IgD-negative memory B cell (primary cell): ENCODE measurements at regions not wholly inside any gene's neighbourhood (a gene's known extent, or its start where the extent isn't known, plus 50 kb on each side); places are given as distances from the start of the nearest gene placed in this dataset.
"Not testable (repeated sequence)": the region's sequence is repeated elsewhere in the genome, so short reads cannot be mapped to it uniquely, and the experiment has no call there.

Experiments used
- H3K27ac Mint-ChIP-seq, 3 donors: one replicate each; pipeline ENCODE4 v1.8.0; 2020 to 2022; ENCODE audit warnings: mild to moderate bottlenecking in 3 of 3, mixed read lengths in 3 of 3, moderate library complexity in 1 of 3
- H3K27me3 Mint-ChIP-seq: one replicate; pipeline ENCODE4 v1.8.0; 2021; ENCODE audit warnings: mixed read lengths
- H3K36me3 Mint-ChIP-seq: one replicate; pipeline ENCODE4 v1.8.0; 2020; ENCODE audit warnings: mild to moderate bottlenecking, mixed read lengths
- H3K4me1 Mint-ChIP-seq, 3 donors: one replicate each; pipeline ENCODE4 v1.8.0; 2020 to 2022; ENCODE audit warnings: mixed read lengths in 3 of 3, mild to moderate bottlenecking in 1 of 3
- H3K4me3 Mint-ChIP-seq, 4 donors: one replicate each; pipeline ENCODE4 v1.8.0; 2020 to 2022; ENCODE audit warnings: mild to moderate bottlenecking in 4 of 4, mixed read lengths in 4 of 4, moderate library complexity in 3 of 4
- H3K9me3 Mint-ChIP-seq, 3 donors: one replicate each; pipeline ENCODE4 v1.8.0; 2020 to 2021; ENCODE audit warnings: mixed read lengths in 3 of 3, mild to moderate bottlenecking in 1 of 3

DNA sequence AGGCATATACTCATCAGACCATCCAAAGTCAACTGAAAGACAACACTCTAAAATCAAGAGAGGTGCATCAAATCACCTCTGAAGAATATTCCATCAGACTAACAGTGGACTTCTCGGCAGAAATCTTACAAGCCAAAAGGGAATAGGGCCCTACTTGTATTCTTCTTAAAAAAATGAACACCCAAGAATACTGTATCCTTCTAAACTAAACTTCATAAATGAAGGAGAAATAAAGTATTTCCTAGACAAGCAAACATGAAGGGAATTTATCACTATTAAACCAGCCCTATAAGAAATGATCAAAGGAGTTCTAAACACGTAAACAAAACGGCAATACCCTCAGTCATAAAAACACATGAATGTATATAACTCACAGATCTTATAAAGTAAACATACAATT, 141.2 kb downstream of the CXXC4 start:
- Mint-ChIP-seq H3K27ac (no peak overlapping the region), H3K27me3 (no peaks in the 10 kb centered on the region), H3K36me3 (no peaks in the 10 kb centered on the region), H3K4me1 (no peaks in the 10 kb centered on the region), H3K4me3 (no peak overlapping the region), H3K9me3 (peaks cover 8 to 24% (median 22%) of the 10 kb centered on the region in 3 donors)

DNA sequence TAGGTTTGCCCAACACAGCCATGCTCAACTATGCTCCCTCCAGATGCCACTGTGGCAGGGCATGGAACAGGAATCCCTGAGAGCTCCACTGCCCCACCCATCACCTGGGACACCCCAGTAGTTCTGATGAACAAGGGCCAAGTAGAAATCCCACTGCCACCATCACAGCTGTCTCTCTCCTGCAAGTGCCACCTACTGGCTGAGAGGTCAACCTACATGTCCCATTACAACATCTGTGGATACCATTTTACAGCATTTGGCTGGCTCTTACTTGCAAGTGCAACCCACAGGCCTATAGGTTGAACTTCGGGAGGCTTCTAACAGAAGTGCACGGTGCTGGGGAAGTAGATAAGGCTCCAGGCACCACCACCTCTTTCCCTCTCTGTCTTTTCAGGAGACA, 142.5 kb downstream of the CXXC4 start:
- H3K27me3 Mint-ChIP-seq = no peaks in the 10 kb centered on the region
- no peak overlapping the region for H3K4me3 Mint-ChIP-seq
- H3K36me3 Mint-ChIP-seq = no peaks in the 10 kb centered on the region
- H3K9me3 Mint-ChIP-seq = peaks cover 4 to 22% (median 16%) of the 10 kb centered on the region in 3 donors
- H3K27ac Mint-ChIP-seq = no peak overlapping the region
- H3K4me1 Mint-ChIP-seq = no peaks in the 10 kb centered on the region

DNA sequence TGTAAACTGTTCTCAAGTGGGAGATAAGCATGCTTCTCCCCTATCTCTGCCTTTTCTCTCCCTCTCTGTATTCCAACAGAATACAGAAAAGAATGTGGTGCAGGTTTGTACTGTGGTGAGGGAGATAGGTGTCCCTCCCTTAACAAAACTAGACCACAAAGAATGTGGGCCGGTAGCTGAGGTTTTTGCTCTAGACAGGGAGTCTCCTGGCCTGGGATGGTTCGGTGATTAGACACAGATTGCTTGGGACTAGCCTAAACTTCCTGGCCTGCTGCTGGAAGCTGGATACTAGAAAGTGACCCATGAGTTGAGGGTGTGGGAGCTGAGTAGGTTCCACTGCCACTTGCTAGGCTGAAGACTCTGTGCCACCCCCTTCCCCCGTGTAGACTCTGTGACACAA, 143.0 kb downstream of the CXXC4 start:
- no peaks in the 10 kb centered on the region for H3K27me3 Mint-ChIP-seq
- no peak overlapping the region for H3K27ac Mint-ChIP-seq
- H3K9me3 Mint-ChIP-seq = peaks cover 2 to 18% (median 13%) of the 10 kb centered on the region in 3 donors

DNA sequence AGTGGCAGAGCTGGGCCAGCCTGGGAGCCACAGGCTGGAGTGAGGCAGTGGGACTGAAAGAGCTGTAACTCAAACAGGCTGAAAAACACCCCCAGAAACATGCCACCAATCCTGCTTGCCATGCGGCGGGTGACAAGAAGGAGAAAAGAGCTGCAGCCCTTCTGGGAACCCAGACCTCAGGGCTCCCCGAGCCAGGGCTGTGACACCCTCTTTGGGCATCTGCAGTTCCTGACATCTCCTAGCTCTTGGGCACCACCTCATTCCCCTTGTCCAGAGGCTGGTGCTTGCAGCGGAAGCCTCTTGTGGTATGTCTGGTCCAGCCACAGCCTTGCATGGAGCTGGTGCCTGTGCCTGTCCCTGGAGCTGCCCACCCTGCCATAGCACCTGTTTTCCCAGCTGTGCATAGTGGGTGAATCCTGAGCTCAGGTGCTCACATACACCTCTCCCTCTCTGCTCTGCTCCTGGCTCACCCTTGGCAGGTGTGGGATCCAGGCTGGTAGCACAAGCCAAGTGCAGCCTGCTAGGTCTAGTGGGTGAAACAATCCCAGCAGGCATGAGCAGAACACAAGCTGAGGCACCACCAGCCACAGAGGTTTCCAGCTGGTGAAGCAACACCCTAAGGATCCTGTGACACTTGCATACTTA, 149.0 kb downstream of the CXXC4 start:
- H3K27ac Mint-ChIP-seq = no peak overlapping the region
- no peaks in the 10 kb centered on the region for H3K27me3 Mint-ChIP-seq
- H3K36me3 Mint-ChIP-seq = peaks cover 3% of the 10 kb centered on the region
- H3K4me1 Mint-ChIP-seq = no peaks in the 10 kb centered on the region
- no peak overlapping the region for H3K4me3 Mint-ChIP-seq
- H3K9me3 Mint-ChIP-seq = peaks cover 0 to 8% (median 4%) of the 10 kb centered on the region in 3 donors

More for the DNA sequence above, 143.0 kb downstream of the CXXC4 start:
- Mint-ChIP-seq H3K4me1 (no peaks in the 10 kb centered on the region), H3K36me3 (no peaks in the 10 kb centered on the region), H3K4me3 (no peak overlapping the region)

- H3K27me3 Mint-ChIP-seq = no peaks in the 10 kb centered on the region
- no peak overlapping the region for H3K4me3 Mint-ChIP-seq
- H3K4me1 Mint-ChIP-seq = no peaks in the 10 kb centered on the region
- H3K9me3 Mint-ChIP-seq = peaks cover 0 to 6% (median 4%) of the 10 kb centered on the region in 3 donors
- no peak overlapping the region for H3K27ac Mint-ChIP-seq
- peaks cover 3% of the 10 kb centered on the region for H3K36me3 Mint-ChIP-seq
These were observed 150.2 kb downstream of the CXXC4 start for GRCh38 chr4:104344342-104344980.

DNA sequence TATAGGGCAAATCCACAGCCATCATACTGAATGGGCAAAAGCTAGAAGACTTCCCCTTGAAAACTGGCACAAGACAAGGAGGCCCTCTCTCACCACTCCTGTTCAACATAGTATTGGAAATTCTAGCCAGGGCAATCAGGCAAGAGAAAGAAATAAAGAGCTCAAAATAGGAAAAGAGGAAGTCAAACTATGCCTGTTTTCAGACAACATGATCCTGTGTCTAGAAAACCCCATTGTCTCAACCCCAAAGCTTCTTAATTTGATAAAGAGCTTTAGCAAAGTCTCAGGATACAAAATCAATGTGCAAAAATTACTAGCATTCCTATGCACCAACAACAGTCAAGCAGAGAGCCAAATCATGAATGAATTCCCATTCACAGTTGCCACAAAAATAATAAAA, 160.3 kb downstream of the CXXC4 start:
- no peak overlapping the region for H3K4me3 Mint-ChIP-seq
- no peak overlapping the region for H3K27ac Mint-ChIP-seq
- no peaks in the 10 kb centered on the region for H3K4me1 Mint-ChIP-seq
- H3K36me3 Mint-ChIP-seq = no peaks in the 10 kb centered on the region
- H3K9me3 Mint-ChIP-seq = peaks cover 0 to 16% (median 0%) of the 10 kb centered on the region in 3 donors
- H3K27me3 Mint-ChIP-seq = no peaks in the 10 kb centered on the region

DNA sequence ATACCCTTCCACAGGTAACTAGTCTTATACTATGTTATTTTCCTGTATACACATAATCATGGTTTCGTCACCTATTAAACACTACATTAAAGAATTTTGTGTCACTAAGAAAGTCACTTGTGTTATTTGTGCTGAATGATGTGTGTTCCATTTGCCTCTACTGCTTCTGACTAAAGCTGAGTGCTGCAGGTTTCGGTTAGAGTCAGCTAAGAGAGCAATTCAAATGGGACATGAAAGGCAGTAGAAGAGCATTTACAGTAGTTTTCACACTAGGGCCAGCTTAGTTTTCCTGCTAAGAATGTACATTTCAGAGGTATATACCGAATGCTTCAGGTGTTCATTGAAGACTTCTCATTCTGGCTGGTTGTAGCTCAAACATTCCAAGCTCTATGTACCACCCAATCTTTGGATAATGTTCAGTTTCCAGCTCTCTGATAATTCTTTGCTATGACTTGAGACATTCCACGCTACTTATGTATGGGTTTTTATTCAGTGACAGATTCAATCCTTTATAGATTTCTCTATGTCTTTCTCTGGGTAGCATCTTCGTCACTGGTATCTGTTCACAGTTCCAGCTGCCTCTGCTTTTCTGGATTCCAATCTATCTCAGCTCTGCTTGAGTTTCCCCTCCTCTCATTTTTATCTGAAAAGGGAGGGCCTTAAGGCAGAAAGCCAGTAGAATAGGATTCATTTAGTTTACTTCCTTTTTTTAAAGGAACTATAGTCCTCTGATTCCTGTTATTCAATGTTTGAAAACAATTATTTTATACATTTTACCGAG, 164.4 kb downstream of the CXXC4 start:
- Mint-ChIP-seq H3K9me3 (peaks cover 0 to 13% (median 0%) of the 10 kb centered on the region in 3 donors), H3K36me3 (no peaks in the 10 kb centered on the region), H3K4me1 (no peaks in the 10 kb centered on the region), H3K27me3 (no peaks in the 10 kb centered on the region), H3K4me3 (no peak overlapping the region), H3K27ac (no peak overlapping the region)

DNA sequence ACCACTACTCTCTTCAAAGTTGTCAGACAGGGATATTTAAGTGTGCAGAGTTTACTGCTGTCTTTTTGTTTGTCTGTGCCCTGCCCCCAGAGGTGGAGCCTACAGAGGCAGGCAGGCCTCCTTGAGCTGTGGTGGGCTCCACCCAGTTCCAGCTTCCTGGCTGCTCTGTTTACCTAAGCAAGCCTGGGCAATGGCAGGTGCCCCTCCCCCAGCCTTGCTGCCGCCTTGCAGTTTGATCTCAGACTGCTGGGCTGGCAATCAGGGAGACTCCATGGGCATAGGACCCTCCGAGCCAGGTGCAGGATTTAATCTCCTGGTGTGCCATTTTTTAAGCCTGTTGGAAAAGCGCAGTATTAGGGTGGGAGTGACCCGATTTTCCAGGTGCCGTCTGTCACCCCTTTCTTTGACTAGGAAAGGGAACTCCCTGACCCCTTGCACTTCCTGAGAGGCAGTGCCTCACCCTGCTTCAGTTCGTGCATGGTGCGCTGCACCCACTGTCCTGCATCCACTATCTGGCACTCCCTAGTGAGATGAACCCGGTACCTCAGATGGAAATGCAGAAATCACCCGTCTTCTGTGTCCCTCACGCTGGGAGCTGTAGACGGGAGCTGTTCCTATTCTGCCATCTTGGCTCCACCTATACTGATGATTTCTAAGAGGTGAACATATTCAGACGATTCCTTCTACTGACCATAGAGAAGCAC, 167.6 kb downstream of the CXXC4 start:
- H3K36me3 Mint-ChIP-seq, H3K4me3 Mint-ChIP-seq, H3K4me1 Mint-ChIP-seq, H3K27ac Mint-ChIP-seq, H3K9me3 Mint-ChIP-seq, H3K27me3 Mint-ChIP-seq: not testable (repeated sequence)

DNA sequence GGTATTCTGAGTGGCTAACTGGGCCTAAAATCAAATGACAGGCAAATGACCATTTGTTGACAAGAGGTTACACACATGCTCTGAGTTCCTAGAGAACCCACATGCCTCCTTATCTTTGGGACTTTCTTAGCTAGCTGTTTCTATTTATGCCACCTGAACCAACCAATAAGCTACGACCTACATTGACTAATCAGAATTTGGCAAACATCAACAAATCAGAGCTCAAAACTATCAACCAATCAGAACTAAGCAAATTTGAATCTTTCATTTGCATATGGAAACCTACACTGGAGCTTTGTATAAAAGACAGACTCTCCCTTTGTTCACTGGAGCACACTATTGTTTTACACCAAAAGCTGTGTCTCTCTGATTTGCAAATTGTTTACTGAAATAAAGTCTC, 192.0 kb downstream of the CXXC4 start:
- H3K4me3 Mint-ChIP-seq = no peak overlapping the region
- H3K4me1 Mint-ChIP-seq = no peaks in the 10 kb centered on the region
- H3K27ac Mint-ChIP-seq = no peak overlapping the region
- H3K36me3 Mint-ChIP-seq = no peaks in the 10 kb centered on the region
- no peaks in the 10 kb centered on the region for H3K27me3 Mint-ChIP-seq
- peaks cover 0 to 12% (median 4%) of the 10 kb centered on the region in 3 donors for H3K9me3 Mint-ChIP-seq

DNA sequence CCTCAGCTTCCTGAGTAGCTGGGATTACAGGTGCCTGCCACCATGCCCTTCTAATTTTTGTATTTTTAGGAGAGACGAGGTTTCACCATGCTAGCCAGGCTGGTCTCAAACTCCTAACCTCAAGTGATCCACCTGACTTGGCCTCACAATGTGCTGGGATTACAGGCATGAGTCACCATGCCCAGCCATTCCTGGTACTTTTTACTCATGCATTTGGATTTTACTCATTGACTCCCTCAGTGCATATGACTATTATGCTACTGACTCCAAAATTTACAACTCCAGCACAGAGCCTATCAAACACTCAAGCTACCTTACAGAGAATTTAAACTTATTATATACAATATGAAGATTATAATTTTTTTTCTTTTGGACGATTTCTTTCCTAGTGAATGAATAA, 199.9 kb downstream of the CXXC4 start:
- no peak overlapping the region for H3K27ac Mint-ChIP-seq
- no peak overlapping the region for H3K4me3 Mint-ChIP-seq
- H3K9me3 Mint-ChIP-seq = peaks cover 0 to 3% (median 0%) of the 10 kb centered on the region in 3 donors

GRCh38 chr4:104286867-104287266, 207.8 kb downstream of the CXXC4 start:
- no peaks in the 10 kb centered on the region for H3K27me3 Mint-ChIP-seq
- H3K36me3 Mint-ChIP-seq = no peaks in the 10 kb centered on the region
- peaks cover 0 to 3% (median 0%) of the 10 kb centered on the region in 3 donors for H3K9me3 Mint-ChIP-seq
- H3K27ac Mint-ChIP-seq = no peak overlapping the region
- no peaks in the 10 kb centered on the region for H3K4me1 Mint-ChIP-seq
- H3K4me3 Mint-ChIP-seq = no peak overlapping the region

More for the DNA sequence above, 199.9 kb downstream of the CXXC4 start:
- H3K4me1 Mint-ChIP-seq = no peaks in the 10 kb centered on the region
- H3K27me3 Mint-ChIP-seq = no peaks in the 10 kb centered on the region
- no peaks in the 10 kb centered on the region for H3K36me3 Mint-ChIP-seq

DNA sequence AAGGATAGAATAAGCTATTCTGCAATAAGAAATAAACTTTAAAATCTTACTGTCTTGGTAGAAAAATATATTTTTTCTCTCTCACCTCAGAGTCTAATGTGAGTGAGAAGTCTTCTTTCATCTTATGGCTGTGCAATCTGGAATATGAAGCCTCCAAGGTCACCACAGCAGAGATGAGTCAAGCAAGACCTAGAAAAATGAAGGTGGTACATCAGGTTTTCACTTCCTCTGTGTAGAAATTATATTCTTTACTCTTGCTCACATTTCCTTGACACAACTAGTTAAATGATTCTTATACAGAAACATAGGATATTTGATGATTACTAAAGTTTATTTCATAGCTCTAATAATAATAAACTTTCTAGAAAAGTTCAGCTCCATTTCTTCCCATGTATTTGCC, 211.4 kb downstream of the CXXC4 start:
- H3K27me3 Mint-ChIP-seq = no peaks in the 10 kb centered on the region

DNA sequence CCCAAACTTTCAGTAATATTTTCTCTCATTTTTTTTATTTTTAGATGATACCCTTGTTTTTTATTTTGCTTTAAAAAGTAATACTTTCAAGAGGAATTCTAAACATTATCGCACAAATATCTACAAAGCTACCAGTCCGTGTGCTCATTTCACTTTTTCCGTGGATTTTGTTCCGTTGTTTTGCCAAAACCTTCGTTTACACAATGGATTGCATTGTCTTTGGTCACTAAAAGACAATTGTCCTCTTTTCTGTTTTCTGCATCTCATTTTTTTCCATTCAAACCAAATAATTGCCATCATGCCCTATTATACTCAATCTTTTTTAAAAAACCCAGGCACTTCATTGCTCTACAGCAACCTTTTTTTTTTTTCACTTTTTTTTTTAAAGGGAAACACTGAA, 214.9 kb downstream of the CXXC4 start:
- Mint-ChIP-seq H3K4me3 (no peak overlapping the region), H3K27me3 (no peaks in the 10 kb centered on the region), H3K27ac (no peak overlapping the region), H3K9me3 (no peaks in the 10 kb centered on the region), H3K36me3 (no peaks in the 10 kb centered on the region), H3K4me1 (no peaks in the 10 kb centered on the region)

More for the DNA sequence above, 211.4 kb downstream of the CXXC4 start:
- no peaks in the 10 kb centered on the region for H3K9me3 Mint-ChIP-seq
- H3K27ac Mint-ChIP-seq = no peak overlapping the region
- H3K4me3 Mint-ChIP-seq = no peak overlapping the region
- no peaks in the 10 kb centered on the region for H3K36me3 Mint-ChIP-seq
- no peaks in the 10 kb centered on the region for H3K4me1 Mint-ChIP-seq

- H3K36me3 Mint-ChIP-seq = no peaks in the 10 kb centered on the region
- H3K4me3 Mint-ChIP-seq = no peak overlapping the region
- no peaks in the 10 kb centered on the region for H3K4me1 Mint-ChIP-seq
- H3K27ac Mint-ChIP-seq = no peak overlapping the region
- peaks cover 0 to 2% (median 0%) of the 10 kb centered on the region in 3 donors for H3K9me3 Mint-ChIP-seq
- no peaks in the 10 kb centered on the region for H3K27me3 Mint-ChIP-seq
These were observed 221.7 kb downstream of the CXXC4 start for GRCh38 chr4:104272966-104273365.

GRCh38 chr4:104269603-104270002, 225.1 kb downstream of the CXXC4 start:
- H3K27ac Mint-ChIP-seq, H3K4me1 Mint-ChIP-seq, H3K4me3 Mint-ChIP-seq, H3K36me3 Mint-ChIP-seq, H3K9me3 Mint-ChIP-seq, H3K27me3 Mint-ChIP-seq: not testable (repeated sequence)
